ENCODE measurements at regions not wholly inside any gene's neighbourhood (a gene's known extent, or its start where the extent isn't known, plus 50 kb on each side); places are given as distances from the start of the nearest gene placed in this dataset.
"Not testable (repeated sequence)": the region's sequence is repeated elsewhere in the genome, so short reads cannot be mapped to it uniquely, and the experiment has no call there.

GRCh38 chr3:153437666-153438065 is 275.6 kb downstream of the RAP2B start:
- FAIRE-seq, result no peak
- DNase-seq (ENCODE audit: low spot score), result no peak

DNA sequence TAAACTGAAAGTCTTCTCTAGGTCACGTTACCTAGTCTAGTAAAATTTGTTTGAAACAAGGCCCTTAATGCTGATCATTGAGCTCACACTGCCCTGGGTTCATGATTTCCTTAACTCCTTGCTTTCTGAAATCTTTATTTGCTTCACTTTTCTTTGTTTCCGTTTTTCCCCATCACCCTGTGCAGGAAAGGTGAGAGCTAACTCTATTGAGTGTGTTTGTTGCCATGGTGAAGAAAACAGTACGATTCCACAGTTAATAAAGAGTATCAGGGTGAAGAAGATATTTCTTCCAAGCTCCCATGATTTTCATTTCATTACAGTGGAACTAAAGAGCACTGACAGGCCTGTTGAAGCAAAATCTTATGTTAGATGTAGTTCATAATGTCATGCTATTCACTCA is 276.2 kb downstream of the RAP2B start:
- FAIRE-seq (no peak), DNase-seq (ENCODE audit: low spot score) (no peak)

DNA sequence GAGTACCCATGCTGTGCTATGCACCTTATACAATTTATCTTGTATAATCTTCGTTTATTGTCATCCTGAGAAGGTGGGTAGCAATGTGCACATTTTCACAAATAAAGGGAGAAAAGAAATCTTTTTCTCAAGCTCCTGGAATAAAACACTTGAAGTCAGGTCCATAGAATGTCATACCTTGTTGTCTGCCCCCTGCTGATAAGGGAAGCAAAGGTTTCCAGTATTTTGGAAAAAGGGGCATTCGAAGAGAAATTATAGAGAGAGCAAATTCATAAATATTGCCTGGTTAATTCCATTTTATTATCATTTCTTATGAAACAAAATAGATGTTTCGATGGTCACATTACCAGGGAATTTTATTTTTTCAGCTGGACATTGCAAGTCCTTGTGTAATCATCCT is 277.8 kb downstream of the RAP2B start:
- FAIRE-seq (no peak), DNase-seq (ENCODE audit: low spot score) (no peak)

- FAIRE-seq (no peak), DNase-seq (ENCODE audit: low spot score) (no peak)
These were observed 278.3 kb downstream of the RAP2B start for GRCh38 chr3:153440311-153440710.

DNA sequence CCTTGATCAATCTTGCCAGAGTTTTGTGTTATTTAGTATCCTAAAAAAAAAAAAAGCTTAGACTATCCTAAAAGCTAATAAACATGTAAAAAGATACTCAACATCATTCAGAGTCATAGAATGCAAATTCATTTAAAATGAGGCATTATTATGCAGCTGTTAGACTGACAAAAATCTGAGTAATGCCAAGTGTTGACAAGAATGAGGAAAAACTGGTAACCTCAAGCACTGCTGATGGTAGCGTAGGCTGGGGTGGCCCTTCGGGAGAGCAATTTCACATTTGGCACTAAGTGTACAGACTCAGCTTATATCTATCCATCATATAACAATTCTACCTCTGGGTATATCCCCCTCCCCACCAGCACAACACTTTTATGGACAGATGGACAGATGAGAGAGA is 280.4 kb downstream of the RAP2B start:
- FAIRE-seq (no peak), DNase-seq (ENCODE audit: low spot score) (no peak)

DNA sequence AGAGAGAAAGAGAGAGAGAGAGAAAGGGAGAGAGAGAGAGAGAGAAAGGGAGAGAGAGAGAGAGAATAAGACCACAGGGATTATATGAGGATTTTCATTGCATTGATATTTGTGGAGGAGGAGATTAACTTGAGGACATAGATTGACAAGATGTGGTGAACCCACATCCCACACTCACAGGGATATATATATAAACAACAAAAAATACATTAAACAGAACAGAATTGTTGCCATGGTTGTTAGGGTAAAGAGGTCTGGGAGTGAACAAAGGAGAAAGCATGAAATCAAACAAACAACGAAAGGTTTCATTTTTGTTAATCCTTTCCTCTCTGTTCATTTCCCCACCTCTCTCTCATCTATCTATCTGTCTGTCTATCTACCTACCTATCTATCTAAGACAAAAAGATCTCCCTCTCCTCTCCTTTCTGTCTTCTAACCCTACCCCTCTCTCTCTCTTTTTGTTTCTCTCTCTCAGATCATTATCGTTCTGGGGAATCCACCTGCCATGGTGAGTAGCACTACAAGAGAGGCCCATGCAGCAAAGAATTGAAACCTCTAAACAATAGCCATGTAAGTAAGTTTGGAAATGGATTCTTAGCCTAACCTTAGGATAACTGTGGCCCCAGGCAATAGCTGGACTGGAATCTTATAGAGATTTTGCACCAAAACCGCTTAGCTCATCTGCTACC is 280.9 kb downstream of the RAP2B start:
- FAIRE-seq, result no peak

GRCh38 chr3:153443961-153444360 is 281.9 kb downstream of the RAP2B start:
- FAIRE-seq (no peak), DNase-seq (ENCODE audit: low spot score) (no peak)

More for the DNA sequence above, 280.9 kb downstream of the RAP2B start:
- no peak for DNase-seq (ENCODE audit: low spot score)

DNA sequence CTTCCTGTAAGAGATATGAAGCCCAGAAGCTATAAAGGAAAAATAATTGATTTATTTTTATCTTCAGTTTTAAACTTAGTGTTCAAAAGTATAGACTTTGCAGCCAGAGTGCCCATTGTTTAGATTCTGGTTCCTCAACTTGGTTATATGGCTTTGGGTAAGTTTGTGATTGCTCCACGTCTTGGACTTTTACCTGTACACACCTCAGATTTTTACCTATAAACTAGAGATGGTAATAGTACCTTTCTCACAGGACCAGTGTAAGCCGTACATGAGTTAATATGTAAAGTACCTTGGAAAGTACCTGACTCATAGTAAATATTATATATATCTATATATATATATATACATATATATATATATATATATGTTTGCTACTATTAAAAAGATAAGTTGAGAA is 283.8 kb downstream of the RAP2B start:
- FAIRE-seq (no peak), DNase-seq (ENCODE audit: low spot score) (no peak)

- FAIRE-seq, result no peak
- no peak for DNase-seq (ENCODE audit: low spot score)
These were observed 286.3 kb downstream of the RAP2B start for GRCh38 chr3:153448151-153448829.

DNA sequence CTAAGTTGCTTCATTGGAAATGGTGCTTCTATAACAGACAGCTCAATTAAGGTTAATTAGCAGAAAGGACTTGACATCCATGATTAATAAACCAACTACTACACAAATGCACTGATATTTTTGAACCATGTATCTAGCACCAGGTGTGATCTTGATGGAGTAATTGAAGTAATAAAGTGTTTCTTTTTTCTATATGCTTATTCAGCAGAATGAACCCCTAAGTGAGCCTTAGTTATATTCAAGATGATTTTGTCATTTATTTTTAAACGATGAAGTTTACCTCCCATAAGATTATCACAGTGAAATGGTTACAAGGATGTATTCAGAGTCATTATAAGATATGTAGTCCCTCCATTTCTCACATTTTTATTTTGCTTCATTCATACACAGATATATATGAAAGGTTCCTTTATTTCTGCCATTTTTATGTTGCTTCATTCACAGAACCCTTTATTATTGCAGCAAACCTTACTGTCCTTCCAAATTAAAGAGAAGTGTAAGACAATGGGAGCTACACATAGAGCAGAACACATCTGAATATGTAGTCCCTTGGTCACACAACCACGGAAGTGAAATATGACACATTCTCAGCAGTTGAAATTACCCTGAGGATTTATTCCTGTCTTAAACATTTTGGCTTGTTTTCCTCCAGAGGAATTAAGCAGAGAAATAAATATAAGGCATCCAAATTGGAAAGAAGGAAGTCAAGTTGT is 295.0 kb downstream of the RAP2B start:
- FAIRE-seq, result no peak
- DNase-seq (ENCODE audit: low spot score), result no peak

DNA sequence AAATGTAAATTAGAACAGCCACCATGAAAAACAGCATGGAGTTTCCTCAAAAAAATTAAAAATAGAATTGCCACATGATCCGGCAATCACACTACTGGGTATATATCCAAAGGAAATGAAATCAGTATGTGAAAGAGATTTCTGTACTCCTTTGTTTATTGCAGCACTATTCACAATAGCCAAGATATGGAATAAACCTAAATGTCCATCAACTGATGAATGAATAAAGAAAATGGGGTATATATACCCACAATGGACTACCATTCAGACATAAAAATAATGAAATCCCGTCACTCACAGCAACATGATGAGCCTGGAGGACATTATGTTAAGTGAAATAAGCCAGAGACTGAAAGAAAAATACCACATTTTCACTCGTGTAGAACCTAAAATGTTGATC is 296.9 kb downstream of the RAP2B start:
- FAIRE-seq, result no peak

GRCh38 chr3:153462545-153462944 is 300.5 kb downstream of the RAP2B start:
- no peak for FAIRE-seq
- DNase-seq (ENCODE audit: low spot score), result no peak

More for the DNA sequence above, 296.9 kb downstream of the RAP2B start:
- DNase-seq (ENCODE audit: low spot score), result no peak

- no peak for FAIRE-seq
- no peak for DNase-seq (ENCODE audit: low spot score)
These were observed 301.9 kb downstream of the RAP2B start for GRCh38 chr3:153463895-153464294.

DNA sequence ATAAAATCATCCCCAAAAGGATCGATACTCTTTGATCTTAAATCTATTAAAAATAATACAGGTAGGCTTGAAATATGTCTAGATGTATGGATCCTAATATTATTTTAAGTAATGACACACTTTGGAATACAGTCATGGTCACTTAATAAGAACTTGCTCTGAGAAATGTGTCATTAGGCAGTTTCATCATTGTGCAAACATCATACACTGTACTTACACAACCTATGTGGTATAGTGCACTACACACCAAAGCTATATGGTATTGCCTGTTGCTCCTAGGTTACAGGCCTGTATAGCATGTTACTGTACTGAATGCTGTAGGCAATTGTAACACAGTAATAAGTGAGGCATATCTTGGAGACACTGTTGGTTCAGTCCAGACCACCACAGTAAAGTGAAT is 307.1 kb downstream of the RAP2B start:
- DNase-seq (ENCODE audit: low spot score) (no peak), FAIRE-seq (no peak)

GRCh38 chr3:153484842-153485241 is 322.8 kb downstream of the RAP2B start:
- DNase-seq (ENCODE audit: low spot score) (no peak), FAIRE-seq (no peak)

DNA sequence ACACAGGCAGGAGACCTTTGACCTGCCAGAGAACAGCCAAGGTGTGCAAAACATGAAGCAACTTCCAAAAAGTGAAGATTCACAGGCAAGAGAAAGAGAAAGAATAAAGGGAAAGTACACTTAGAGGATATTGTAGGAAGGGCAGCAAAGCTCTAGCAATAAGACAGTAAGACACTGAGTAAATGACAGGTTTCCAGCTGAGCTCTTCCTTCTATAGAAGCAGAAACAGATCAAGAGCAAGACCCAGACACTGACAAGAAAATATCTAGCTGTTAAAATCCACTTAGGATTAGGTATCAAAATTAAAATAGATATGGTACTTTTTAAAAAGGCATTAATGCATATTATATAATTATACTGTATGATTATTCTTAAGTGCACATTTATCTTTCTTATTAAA is 333.4 kb downstream of the RAP2B start:
- DNase-seq (ENCODE audit: low spot score), result no peak
- FAIRE-seq, result no peak

- FAIRE-seq, result no peak
- DNase-seq (ENCODE audit: low spot score), result no peak
These were observed 340.7 kb downstream of the RAP2B start for GRCh38 chr3:153502682-153503081.

DNA sequence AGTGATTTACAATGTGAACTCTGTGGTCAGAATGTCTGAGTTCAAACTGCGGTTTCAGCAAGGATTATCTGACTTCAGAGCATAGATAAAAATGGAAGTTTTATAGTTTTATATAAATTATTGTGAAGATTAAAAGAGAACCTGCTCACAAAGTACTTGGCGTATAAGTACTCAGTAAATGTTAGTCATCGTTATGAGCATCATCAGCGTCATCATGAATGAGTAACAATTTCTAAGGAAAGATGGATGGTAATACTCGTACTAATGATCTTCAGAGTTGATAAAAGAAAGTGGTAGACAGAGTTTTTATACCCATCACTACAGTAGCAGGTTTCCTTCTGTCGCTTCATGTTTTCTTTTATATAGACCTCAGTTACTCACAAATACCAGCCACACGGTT is 341.8 kb downstream of the RAP2B start:
- FAIRE-seq (no peak), DNase-seq (ENCODE audit: low spot score) (no peak)

GRCh38 chr3:153506205-153506604 is 344.2 kb downstream of the RAP2B start:
- not testable (repeated sequence) for DNase-seq (ENCODE audit: low spot score); FAIRE-seq

DNA sequence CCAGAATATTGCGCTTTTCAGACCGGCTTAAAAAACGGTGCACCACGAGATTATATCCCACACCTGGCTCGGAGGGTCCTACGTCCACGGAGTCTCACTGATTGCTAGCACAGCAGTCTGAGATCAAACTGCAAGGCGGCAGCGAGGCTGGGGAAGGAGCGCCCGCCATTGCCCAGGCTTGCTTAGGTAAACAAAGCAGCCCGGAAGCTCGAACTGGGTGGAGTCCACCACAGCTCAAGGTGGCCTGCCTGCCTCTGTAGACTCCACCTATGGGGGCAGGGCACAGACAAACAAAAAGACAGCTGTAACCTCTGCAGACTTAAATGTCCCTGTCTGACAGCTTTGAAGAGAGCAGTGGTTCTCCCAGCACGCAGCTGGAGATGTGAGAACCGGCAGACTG is 344.7 kb downstream of the RAP2B start:
- FAIRE-seq; DNase-seq (ENCODE audit: low spot score): not testable (repeated sequence)

- DNase-seq (ENCODE audit: low spot score) (no peak), FAIRE-seq (no peak)
These were observed 351.2 kb downstream of the RAP2B start for GRCh38 chr3:153513236-153513635.

DNA sequence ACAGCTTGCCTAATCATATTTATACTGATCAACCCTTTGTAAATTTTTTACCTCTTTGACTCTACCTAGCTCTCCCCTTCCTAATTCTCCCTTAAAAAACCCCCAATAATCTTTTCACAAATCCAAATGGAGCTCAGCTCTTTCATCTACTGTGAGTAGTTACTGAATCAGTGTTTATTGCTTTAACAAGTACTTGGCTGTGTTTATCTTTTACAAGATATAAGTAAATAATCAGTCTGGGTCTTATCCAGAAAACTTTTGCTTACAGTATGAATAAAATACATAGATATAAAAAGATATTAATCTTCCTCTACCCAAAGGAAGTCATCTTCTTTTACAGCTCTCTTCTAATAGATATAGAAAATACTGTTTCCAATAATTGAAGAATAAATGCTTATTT is 366.4 kb downstream of the RAP2B start:
- no peak for FAIRE-seq
- no peak for DNase-seq (ENCODE audit: low spot score)

- no peak for DNase-seq (ENCODE audit: low spot score)
- FAIRE-seq, result no peak
These were observed 377.2 kb downstream of the RAP2B start for GRCh38 chr3:153539263-153539662.

All from RCC 7860 (cell line).